Kasumi-1 (cell line): ENCODE measurements at regions not wholly inside any gene's neighbourhood (a gene's known extent, or its start where the extent isn't known, plus 50 kb on each side); places are given as distances from the start of the nearest gene placed in this dataset.
A peak's percentile ranks its signal among the peaks of the same experiment; 100 is the strongest.
"Not testable (repeated sequence)": the region's sequence is repeated elsewhere in the genome, so short reads cannot be mapped to it uniquely, and the experiment has no call there.

ENCODE experiments used
- DNase-seq, 2 experiments: peaks; one replicate each; lab custom pipeline; 2025; lab: John Stamatoyannopoulos, UW

GRCh38 chr2:142827170-142827569, 50.3 kb upstream of the KYNU start:
- no peak for DNase-seq

GRCh38 chr2:142825861-142826260, 51.6 kb upstream of the KYNU start:
- no peak for DNase-seq

GRCh38 chr2:142824756-142825155, 52.7 kb upstream of the KYNU start:
- DNase-seq: no peak

DNA sequence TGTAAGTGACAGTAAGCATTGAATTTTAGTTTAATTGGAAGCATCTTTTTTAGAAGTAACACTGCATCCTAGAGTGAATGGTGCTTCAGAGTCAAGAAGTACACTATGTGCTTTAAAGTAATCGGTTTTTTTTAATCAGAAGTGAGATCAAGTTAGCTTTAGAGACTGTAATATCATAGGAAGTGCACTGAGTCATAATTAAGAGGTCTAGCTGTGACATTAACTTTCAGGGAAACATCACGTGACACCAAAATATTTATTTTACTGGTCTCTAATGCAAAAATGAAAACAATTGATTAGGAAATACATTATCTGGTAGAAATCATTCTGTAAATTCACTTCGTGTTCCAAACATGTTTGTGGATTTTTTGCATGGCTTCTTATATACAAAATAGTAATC, 55.3 kb upstream of the KYNU start:
- no peak for DNase-seq

GRCh38 chr2:142819411-142819810, 58.1 kb upstream of the KYNU start:
- DNase-seq: no peak

DNA sequence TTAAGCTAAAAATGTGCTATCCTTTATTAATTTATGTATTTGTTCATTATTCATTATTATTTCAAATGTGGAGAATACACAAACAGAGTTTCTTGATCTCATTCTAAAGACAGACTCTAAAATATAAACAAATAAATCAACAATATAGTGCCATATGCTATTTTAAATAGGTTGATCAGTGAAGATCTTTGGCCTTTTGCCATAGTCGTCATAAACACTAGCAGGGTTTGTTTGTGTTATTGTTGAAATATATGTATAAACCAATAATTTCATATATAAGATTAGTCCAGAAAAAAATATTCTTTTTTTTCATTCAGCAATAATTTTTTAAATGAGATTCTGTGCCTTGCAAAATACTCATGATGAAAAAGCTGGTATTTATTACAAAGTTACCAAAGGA, 62.1 kb upstream of the KYNU start:
- DNase-seq: no peak

- DNase-seq: no peak
Measured at GRCh38 chr2:142813830-142814829, 63.3 kb upstream of the KYNU start.

DNA sequence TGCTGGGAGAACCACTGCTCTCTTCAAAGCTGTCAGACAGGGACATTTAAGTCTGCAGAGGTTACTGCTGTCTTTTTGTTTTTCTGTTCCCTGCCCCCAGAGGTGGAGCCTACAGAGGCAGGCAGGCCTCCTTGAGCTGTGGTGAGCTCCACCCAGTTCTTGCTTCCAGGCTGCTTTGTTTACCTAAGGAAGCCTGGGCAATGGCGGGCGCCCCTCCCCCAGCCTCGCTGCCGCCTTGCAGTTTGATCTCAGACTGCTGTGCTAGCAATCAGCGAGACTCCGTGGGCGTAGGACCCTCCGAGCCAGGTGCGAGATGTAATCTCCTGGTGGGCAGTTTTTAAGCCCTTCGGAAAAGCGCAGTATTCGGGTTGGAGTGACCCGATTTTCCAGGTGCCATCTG, 65.8 kb upstream of the KYNU start:
- not testable (repeated sequence) for DNase-seq

GRCh38 chr2:142805244-142805643, 72.2 kb upstream of the KYNU start:
- no peak for DNase-seq

- no peak for DNase-seq
Measured at GRCh38 chr2:142803158-142803557, 74.3 kb upstream of the KYNU start.

DNA sequence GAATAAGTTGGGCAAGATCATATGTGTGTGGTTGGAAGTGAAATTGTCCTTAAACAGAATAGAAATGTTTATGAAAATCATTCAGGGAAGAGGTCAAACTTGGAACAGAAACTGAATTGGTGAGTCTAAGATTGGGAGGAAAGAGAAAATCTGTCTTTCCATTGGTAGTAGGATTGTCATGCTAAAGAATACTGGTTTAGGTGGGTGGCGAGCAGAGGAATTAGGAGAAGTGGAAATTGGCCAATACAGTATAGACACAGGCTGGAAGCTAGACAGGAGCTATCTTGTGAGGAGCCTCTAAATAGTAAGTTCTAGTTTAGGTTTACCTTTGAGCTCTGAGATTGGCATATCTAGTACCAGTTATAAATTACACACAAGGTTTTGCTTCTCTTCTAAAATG, 80.9 kb upstream of the KYNU start:
- DNase-seq: no peak

GRCh38 chr2:142796161-142796560, 81.3 kb upstream of the KYNU start:
- no peak for DNase-seq

DNA sequence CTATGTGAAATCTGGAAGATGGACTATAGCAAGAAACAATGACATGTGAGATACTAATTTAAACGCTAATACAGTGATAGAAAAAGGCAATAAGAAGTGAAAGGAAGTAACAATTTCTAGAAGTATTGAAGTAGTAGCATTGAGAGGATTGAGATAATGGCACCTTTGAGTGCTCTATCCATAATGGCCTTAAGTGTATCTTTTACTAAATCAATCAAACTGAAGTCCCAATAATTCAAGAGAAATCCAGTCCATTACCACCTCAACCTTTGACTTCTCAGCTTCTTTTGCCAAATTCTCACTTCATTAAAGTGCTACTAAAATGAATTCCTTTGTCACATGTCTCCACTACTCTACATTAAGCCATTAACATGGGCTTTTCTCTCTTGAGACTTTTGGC, 82.6 kb upstream of the KYNU start:
- no peak for DNase-seq

GRCh38 chr2:142792328-142792727, 85.1 kb upstream of the KYNU start:
- not testable (repeated sequence) for DNase-seq

DNA sequence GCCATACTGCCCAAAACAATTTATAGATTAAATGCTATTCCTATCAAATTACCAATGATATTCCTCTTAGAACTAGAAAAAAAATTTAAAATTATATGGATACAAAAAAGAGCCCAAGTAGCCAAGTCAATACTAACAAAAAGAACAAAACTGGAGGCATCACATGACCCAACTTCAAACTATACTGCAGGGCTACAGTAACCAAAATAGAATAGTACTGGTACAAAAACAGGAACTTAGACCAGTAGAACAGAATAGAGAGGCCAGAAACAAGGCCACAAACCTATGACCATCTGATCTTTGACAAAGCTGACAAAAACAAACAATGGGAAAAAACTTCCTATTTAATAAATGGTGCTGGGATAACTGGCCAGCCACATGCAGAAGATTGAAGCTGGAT, 86.1 kb upstream of the KYNU start:
- DNase-seq: peak; percentile 54 to 59

GRCh38 chr2:142786918-142787702, 90.4 kb upstream of the KYNU start:
- peak; percentile 52 to 61 for DNase-seq

GRCh38 chr2:142782942-142783443, 94.5 kb upstream of the KYNU start:
- no peak for DNase-seq

- no peak for DNase-seq
Measured at GRCh38 chr2:142781146-142781545, 96.3 kb upstream of the KYNU start.

DNA sequence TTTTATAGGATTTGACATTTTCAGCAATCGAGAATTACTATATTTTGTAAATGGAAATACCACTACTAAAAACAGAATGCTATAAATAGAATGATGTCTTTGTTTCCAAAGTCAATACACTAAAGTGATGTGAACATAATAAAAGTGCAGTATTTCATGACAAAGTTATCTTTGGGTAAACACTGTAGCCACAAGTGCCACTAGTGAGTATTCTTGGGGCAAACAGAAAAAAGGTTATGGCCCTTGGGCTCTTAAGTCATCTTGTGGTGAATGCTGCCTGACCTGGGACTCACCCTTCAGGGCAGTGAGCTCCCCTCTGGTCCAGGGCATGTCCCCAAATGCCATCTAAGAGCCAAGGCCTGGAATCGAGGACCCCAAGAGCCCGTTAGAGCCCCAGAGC, 99.2 kb upstream of the KYNU start:
- DNase-seq: no peak

GRCh38 chr2:142777742-142778141, 99.7 kb upstream of the KYNU start:
- DNase-seq: no peak

DNA sequence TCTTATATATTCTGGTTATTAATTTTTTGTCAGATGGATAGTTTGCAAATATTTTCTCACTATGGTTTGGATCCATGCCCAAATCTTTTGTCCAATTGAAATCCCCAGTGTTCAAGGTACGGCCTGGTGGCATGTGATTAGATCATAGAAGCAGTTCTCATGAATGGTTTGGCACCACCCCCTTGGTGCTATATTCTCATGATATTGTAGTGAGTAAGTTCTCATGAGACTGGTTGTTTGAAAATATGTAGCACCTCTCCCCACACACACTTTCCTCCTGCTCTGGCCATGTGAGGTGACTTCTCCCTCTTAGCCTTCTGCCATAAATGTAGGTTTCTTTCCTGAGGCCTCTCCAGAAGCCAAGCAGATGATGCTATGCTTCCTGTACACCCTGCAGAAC, 107.7 kb upstream of the KYNU start:
- no peak for DNase-seq

GRCh38 chr2:142767847-142768246, 109.6 kb upstream of the KYNU start:
- no peak for DNase-seq

DNA sequence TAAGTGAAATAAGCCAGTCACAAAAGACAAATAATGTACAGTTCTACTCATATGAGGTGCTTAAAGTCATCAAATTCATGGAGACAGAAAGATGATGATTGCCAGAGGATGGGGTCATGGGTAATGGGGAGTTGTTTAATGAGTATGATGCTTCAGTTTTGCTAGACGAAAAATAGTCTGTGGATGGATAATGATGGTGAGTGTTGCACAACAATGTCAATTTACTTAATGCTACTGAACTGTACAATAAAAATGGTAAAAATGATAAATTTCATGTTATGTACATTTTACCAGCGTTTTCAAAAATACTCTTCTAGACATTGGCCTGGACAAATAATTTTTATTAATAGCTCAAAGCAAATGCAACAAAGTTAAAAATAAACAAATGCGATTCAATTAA, 118.5 kb upstream of the KYNU start:
- no peak for DNase-seq
